DMS79 (cell line): ENCODE measurements at regions not wholly inside any gene's neighbourhood (a gene's known extent, or its start where the extent isn't known, plus 50 kb on each side); places are given as distances from the start of the nearest gene placed in this dataset.
"Not testable (repeated sequence)": the region's sequence is repeated elsewhere in the genome, so short reads cannot be mapped to it uniquely, and the experiment has no call there.

ENCODE experiments used
- DNase-seq: peaks from one replicate; lab custom pipeline; 2025; lab: John Stamatoyannopoulos, UW

DNA sequence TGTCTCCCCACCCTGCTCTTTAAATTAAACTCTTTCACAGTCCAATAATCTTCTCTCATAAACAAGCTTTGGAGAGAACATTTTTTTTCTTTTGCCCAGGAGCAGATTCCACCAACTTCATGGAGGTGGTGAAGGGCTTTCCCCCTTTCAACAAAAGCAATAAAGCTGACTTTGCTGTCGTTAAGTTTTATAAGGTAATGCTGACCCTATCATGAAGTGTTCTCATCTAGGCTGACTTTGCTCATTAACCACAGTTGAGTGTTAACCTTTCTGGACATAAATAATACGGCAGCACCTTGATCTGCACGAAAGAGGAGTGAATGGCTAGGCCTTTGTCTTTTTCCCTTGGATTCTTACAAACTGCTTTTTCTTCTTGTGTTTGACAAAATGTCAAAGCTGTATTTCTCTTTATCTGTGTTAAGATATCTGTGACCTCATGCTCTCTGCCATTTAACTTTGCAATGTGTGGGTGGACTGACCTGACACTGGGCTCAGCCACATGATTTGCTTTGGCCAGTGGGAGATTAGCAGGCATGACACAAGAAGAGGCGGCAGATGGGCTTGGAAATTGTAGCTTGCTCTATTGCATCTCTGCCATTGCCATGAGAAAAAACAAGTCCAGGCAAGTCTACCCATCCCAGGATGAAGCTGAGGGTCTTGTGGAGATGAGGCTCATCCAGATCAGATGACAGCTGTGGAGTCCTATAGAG lies 470.9 kb upstream of the CCDC196 start:
- peak; percentile 85 for DNase-seq

DNA sequence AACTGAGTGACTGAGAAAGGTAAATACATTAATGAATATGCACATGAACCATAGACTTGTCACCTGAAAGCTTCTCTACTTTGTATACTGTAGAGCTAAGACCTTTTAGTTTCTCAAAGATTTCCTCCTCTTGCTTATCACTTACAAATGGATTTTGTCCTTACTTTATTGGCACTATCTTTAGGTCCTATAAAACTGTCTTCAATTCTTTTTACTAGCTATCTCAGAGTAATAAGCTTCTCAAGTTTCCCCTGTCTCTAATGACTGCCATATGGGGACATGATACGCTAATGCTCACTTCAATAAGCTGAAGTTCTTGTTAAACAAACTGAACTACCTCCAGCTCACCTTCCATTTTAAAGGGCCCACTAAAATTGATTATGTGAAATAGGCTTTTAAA lies 468.2 kb upstream of the CCDC196 start:
- DNase-seq = peak; percentile 63

DNA sequence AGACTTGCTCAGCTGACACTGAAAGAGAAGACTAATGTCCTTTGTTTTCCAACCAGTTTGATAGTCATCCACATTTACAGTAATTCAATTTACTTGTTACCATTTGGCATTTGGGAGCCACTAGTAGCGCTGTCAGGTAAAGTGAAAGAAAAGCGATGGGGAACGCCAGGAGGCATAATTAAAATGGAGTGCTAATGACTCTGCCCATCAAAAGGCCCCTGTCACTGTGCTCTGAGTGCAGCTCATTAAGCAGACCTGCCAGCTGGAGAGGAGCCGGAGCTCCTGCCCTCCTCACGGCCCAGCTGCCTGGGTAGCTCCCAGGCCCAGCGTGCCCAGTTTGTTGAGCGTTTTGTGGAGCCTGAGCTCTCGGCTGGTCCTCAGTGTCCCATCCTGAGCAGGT lies 463.6 kb upstream of the CCDC196 start:
- DNase-seq = no peak

DNA sequence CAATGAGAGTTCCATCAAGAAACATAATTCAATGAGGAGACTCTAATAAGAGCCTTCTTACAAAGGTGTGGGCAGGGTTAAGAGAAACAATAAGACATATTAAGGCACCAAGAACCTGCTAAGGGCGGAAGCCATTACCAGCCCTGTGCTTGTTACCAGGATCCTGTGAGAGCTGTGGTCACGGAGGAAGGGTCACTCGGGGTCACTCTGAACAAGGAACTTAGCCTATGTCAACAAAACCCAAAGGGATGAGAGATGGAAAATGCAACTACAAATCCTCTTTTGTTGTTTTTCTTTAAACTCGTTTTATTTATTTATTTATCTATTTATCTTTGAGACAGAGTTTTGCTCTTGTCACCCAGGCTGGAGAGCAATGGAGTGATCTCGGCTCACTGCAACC lies 460.4 kb upstream of the CCDC196 start:
- DNase-seq = no peak

DNA sequence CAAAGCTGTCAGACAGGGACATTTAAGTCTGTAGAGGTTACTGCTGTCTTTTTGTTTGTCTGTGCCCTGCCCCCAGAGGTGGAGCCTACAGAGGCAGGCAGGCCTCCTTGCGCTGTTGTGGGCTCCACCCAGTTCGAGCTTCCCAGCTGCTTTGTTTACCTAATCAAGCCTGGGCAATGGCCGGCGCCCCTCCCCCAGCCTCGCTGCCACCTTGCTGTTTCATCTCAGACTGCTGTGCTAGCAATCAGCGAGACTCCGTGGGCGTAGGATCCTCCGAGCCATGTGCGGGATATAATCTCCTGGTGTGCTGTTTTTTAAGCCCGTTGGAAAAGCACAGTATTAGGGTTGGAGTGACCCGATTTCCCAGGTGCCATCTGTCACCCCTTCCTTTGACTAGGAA lies 454.2 kb upstream of the CCDC196 start:
- not testable (repeated sequence) for DNase-seq

DNA sequence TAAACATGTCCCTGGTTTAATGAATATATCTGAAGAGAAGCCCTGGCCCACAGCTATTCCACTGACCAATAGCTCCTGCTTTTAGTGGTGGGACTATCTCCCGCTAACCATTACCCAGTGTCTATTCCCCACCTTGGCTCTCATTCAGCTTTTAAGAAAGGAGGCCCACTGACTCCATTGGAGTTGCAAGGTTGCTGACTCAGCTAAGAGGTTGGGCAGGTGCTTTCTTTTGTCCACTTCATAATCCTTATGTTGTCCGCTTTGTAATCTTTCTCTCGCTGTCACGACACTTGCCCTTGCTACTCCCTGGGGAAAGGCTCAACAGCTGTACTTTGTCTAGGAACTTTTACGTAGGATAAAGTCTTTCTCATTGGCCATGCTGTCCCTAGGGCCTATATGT lies 453.4 kb upstream of the CCDC196 start:
- DNase-seq = no peak

DNA sequence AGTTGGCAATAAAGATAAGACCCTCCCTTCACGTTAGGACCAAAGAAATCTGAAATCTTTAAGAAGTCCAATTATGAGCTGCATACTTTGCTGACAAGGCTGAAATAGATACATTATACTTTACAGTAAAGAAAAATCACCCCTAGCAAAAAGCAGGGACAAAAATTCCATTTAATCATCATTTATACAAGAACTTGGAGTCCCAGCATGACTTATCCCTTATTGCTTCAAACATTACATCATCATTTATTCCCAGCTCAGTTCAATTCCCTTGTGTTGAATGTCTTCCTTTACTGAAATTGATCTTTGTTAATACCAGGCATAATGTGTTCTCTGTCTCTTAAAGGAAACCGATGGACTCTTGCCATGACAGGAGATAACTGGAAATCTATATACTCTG lies 449.6 kb upstream of the CCDC196 start:
- no peak for DNase-seq

DNA sequence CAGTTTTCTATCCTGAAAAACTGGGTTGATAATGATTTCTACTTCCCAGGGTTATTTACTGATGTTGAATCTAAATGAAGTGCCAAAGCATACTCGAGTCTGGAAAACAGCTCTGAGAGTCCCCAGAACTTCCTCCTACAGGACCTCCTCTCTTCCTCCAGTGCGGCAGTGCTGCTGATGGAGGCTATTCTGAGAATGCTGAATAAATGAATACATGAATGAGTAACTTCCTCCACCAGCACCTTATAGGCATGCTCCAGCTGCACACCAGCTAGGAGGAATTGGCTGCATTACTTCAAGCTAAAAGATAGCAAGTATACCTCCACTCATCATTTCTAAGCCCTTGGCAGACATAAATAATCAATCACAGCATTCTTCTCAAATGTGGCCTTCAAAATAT lies 448.8 kb upstream of the CCDC196 start:
- DNase-seq = no peak

DNA sequence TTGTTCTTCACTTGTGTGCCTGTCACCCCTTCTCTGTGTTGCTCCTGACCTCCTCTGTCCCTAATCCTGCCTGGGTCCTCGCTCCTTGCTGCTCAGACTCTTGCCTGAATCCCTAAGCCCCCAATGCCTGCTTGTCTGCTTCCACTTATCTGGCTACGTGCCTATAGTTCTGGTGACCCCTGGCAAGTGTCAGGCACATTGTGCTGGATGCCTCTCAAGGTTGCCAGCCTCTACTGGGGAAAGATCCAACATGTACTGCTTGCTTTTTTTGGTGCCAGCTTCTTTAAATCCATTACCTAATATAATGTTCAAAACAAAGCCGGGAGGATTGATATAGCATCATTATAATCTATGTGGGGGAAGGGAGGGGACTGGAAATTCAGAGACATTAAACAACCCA lies 448.0 kb upstream of the CCDC196 start:
- DNase-seq = no peak

DNA sequence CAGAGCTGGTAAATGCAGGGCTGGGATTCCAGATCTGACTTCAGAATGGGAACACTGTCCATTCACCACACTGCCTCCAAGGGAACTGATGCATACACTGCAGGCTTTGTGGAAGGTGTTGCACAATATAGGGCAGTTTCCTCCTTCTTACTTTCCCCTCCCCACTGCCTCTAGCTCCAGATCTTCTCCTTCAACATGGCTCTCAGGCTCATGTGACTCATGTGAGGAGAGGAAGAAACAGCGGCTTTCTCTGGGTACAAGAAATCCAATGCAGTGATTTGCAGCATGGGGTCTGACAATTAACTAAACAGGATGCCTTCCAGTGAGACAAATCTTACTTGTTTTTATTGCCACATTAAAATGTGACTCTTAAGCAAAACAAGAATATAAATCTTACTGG lies 447.6 kb upstream of the CCDC196 start:
- DNase-seq = no peak

DNA sequence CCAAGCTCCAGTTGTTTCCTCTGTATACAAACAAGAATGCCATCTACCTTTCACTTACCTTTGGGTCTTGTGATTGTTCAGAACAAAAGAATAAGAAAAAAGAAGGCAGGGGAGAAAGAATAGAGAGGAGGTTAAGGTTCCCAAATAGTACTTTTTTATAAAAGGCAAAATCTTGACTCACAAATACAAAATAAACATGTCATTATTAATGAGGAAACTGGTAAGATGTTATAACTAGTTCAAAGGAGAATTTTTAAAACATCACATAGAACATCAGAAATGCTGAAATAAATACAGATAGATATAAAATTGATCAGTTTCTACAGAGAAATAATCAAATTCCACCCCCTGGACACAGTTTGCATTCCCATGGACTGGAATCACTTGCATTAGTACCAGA lies 446.7 kb upstream of the CCDC196 start:
- no peak for DNase-seq

DNA sequence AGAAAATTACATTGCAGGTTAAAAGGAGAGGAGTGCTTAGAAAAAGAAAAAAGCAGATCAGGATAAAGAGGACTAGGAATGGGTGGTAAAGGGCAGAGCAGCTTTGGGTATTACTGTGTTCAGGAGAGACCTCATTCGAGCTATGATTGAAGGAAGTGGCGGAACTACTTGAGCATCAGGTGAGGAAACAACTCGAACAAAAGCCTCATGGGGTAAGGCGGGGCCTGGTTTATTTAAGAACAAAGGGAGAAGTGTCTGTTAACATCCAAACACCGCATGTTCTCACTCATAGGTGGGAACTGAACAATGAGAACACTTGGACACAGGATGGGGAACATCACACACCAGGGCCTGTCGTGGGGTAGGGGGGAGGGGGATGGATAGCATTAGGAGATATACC lies 444.6 kb upstream of the CCDC196 start:
- DNase-seq = no peak

DNA sequence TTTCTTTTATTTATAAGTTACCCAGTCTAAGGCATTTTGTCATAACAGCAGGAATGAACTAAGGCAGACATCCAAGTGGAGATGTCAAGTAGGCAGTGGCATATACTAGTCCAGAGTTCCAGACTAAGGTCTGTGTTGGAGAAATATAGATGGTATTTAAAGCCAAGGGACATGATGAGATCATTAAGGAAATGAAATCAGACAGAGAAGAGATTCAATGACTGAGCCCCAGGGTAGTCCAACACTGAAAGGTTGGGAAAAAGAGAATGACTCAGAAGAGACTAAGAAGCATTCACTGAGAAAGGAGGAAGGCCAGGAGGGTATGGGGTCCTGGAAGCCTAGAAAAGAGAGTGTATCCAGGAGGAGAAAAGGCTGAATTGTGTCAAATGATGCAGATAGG lies 442.2 kb upstream of the CCDC196 start:
- DNase-seq = no peak

DNA sequence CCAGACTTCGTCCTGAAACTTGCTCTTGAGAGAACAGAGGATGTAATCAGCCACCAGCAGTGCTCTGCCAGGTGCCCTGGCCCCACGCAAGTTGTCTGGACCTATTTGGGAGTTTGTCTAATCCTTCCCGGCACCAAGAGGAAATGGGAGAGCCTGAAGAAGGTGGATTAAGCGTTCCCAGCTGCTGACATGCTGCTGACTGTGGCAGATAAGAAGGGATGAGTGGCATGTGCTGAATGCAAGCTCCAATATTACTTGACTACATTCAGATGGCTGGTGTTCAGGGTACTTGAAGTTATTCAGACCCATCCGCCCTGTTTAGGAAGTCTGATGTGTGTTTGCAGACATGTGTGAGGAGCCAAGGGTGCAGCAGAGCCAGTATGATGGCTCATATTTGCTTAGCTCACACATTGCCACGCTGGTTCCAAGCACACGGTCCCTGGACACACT lies 440.6 kb upstream of the CCDC196 start:
- DNase-seq = no peak

DNA sequence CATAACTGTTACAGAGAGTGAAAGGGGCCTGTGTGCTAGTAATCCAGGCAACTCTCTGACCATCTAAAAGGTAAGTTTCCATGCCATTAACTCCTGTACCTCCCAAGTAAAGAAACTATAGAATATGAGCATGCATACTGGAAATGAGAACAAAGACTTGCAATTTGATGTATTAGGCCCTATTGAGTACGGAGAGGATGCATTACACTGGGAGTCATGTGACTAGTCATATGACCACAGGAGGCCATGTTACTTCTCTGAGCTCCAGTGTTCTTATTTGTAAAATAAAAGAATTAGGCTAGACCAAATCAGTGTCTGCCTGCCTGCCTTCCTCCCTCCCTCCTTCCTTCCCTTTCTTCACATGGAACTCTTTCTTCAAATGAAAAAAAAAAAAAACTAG lies 440.1 kb upstream of the CCDC196 start:
- DNase-seq = no peak

DNA sequence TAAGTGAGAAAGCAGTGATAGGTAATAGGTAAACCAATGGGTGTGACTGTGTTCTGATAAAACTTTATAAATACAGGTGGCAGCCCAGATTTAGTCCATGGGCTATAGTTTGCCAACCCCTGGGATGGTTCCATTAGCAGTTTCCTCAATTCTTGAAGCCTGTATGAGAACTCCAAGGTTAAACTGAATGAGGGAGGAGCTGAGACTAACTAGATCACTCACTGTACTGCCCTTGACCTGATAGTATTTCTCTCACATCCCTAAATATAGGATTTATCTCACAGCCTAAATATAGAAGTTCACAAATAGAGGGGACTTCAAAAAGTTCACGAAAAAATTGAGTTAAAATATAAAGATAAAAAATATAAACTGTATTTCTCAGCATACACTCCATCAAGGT lies 439.6 kb upstream of the CCDC196 start:
- DNase-seq = no peak

DNA sequence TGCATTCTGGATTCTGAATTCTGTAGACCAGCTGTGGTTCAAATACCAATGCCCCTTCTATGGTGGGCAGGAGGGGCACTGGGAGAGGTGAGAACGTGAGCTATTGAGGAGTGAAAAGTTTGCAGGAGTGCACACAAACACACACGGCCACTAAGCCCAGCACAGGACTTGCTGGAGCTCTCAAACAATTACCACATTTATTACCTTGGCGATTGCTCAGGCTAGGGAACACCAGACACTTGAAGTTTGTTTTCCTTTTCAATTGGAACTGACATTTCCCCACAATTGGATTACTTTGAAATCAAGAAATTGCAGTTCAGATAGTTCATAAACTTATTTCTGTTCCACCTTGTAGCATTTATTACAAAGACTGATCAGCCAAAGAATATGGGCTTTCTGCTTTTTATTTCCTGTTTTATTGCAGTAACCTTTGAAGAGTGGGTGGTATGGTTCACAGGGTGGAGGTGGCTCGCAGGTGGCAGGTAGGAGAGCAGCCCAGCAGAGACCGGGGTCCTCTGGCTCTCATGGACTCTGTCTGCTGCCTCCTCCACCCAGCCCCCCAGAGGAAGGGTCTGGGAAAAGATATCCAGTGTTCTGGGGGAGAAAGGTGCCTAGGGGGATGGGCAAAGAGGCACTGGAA lies 429.8 kb upstream of the CCDC196 start:
- DNase-seq = no peak

DNA sequence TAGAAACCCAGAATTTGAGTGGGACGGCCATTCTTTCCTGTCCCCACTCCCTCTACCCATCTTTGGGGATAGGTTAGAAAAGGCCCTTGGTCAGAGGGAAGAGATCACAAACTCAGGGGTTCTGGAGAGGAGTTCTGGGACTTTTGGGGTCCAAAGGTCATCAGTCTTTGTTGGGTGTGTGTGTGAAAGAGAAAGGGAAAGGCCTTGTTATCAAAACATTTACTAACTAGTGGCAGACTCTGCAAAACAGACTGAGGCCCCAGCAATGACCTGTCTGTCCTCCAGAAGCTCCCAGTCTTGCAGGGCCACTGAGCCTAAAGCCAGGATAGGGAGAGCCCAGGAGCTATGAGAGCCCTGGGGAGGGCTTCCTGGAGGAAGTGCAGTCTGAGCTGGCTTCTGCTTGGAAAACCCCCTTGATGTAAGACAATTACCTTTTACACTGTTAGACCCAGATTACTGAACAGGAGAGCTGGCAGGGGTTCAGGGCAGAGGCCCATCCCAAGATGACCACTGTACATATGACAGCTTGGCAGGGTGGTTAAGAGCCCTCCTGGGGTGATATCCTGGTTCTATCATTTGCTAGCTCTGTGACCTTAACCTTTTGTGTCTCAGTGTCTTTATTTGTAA lies 429.1 kb upstream of the CCDC196 start:
- DNase-seq = no peak

DNA sequence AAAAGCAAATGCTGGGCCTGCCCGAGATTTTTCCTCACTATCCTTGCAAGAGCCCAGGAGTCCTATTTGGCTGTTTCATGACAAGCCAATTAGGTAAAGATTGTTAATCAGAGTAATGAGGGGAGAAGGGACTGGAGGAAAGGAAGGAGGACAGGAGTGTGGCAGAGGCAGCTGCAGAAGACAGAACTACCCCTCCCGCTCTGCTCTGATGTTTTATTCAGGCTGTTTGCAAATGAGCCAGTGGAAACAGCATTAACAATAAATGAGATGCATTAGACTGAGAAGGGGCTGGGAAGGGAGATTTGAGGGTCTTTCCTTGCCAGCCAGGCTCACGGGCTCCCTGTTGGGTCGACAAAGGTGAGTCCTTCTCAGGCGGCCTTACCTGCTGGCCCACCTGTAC lies 421.0 kb upstream of the CCDC196 start:
- no peak for DNase-seq

DNA sequence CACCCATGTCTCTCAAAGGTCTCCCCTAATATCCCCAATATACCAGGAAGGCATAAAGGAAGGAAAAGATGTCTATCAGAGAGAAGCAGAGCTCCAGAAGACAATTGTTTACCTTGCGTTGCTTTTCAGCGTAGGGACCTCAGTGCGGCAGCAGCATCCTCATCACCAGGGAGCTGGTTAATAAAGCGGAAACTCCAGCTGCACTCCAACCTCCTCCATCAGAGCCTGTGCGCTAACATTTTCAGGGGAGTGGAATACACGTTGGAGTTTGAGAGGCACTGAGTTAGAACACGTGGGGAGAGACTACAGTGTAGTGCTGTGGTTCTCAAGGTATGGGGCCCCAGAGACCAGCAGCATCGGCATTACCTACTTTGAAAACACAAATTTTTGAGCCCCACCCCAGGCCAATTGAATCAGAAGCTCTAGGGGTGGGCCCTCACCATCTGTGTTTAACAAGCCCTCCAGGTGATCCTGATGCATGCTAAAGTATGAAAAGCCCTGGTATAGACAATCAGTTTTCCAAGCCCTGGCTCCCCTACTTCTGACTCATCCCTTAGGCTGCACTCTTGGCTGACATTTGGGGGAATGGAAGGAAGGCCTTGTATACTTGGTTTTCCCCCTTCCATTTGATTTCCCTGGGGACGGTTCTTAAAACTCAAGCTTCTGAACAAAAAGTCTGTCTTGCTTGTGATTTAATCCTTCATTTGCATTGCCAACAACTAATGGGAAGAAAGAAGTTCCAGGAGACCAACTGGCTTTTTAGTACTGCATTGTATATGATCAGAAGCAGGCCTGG lies 419.0 kb upstream of the CCDC196 start:
- no peak for DNase-seq

DNA sequence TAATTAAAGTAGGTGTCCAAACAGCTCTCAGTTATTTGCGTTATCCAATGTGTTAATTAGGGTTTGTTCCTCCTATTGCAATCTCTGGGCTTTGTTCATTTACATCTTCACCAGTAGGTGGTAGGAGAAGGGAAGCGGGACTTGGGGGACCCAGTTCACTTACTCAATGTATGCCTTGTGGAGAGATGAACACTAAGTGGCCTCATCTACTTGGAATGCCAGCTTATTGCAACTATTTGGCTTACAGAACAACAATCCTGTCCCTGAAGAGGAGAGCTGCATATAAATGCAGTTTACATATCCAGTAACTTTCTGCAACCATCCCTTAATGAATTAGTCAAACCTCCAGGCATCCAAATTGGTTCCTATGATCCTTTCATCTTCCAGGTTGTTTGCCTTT lies 417.1 kb upstream of the CCDC196 start:
- DNase-seq = no peak

DNA sequence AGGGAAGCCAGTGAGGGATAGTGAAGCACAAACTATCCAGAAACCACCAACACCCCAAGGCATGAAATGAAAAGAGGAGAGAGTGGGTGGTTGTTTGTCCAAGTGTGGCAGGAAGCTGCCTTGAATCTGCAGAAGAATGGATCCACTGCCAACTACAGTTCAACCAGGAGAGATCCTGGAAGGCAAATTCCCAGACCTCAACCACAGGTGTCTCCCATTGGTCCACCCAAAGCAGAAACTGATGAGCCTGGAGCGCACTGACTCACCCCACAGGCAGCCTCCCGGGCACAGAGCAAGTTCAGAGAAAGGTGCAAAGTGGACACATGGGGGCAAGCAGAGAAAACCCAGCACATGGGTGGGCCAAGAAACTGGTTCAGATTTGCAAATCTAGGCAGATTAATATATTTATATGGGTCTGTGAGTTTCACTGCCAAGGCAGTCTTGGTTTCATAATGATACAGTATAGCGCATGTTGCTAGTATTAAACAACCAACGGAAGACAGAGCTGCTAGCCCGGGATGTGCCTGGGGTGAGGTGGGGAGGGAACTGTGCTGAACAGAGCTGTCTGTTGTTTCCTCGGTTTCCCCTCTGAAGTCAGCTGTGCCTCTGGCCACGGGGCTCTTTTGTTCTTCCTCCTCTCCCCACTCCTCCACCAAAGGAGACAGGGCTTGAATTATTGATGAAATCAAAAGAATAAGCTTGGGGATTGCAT lies 416.2 kb upstream of the CCDC196 start:
- DNase-seq = no peak
